ENCODE measurements at regions not wholly inside any gene's neighbourhood (a gene's known extent, or its start where the extent isn't known, plus 50 kb on each side); places are given as distances from the start of the nearest gene placed in this dataset.

GRCh38 chr14:71467361-71467811 is 464.8 kb upstream of the RGS6 start:
- Mint-ChIP-seq H3K9me3 (peaks cover 26% of the 10 kb centered on the region), H3K4me3 (no peak overlapping the region), H3K27ac (no peak overlapping the region), H3K4me1 (peaks cover 19% of the 10 kb centered on the region), H3K36me3 (peaks cover 20% of the 10 kb centered on the region), H3K27me3 (ENCODE audit: low read depth) (no peaks in the 10 kb centered on the region)
- ATAC-seq (no peak), DNase-seq (ENCODE audit: low spot score) (no peak)
- POLR2A ChIA-PET, result no interaction called here
- CTCF ChIA-PET, result no interaction called here
- TF ChIP-seq HMGA2 (CRISPR knock-in tag; IDR thresholded peaks at IDR 0.05), result no peak
- TF ChIP-seq NR2C2 (CRISPR knock-in tag; IDR thresholded peaks at IDR 0.05), result no peak
- no peak for TF ChIP-seq FOXK1 (CRISPR knock-in tag; IDR thresholded peaks at IDR 0.05)
- TF ChIP-seq ZBTB21 (CRISPR knock-in tag; IDR thresholded peaks at IDR 0.05; ENCODE audit: borderline replicate concordance), result no peak

- ChIA-PET CTCF (interaction anchor here (1.6 kb wide), 1 partner anchor 10 kb away, joined by 3 read pairs; no protein-coding TSS in a partner anchor), POLR2A (no interaction called here)
- Mint-ChIP-seq H3K27me3 (ENCODE audit: low read depth) (no peaks in the 10 kb centered on the region), H3K36me3 (peaks cover 11% of the 10 kb centered on the region), H3K4me3 (no peak overlapping the region), H3K4me1 (peaks cover 25% of the 10 kb centered on the region), H3K9me3 (peaks cover 17% of the 10 kb centered on the region), H3K27ac (no peak overlapping the region)
- DNase-seq (ENCODE audit: low spot score), result no peak
- TF ChIP-seq MYBL2 (CRISPR knock-in tag; IDR thresholded peaks at IDR 0.05) (no peak), ATF6 (CRISPR knock-in tag; IDR thresholded peaks at IDR 0.05) (no peak), ERG (CRISPR knock-in tag; IDR thresholded peaks at IDR 0.05) (no peak), ZMAT4 (CRISPR knock-in tag; IDR thresholded peaks at IDR 0.05) (no peak), USF2 (CRISPR knock-in tag; IDR thresholded peaks at IDR 0.05) (no peak), E2F4 (CRISPR knock-in tag; IDR thresholded peaks at IDR 0.05; ENCODE audit: borderline replicate concordance, low read depth) (no peak), CREB1 (CRISPR knock-in tag; IDR thresholded peaks at IDR 0.05) (no peak), ZNF425 (CRISPR knock-in tag; conservative IDR thresholded peaks at IDR 0.05) (no peak), IRF2 (CRISPR knock-in tag; IDR thresholded peaks at IDR 0.05; ENCODE audit: borderline replicate concordance, low read depth) (no peak), JAZF1 (CRISPR knock-in tag; IDR thresholded peaks at IDR 0.05) (no peak), ATF2 (CRISPR knock-in tag; IDR thresholded peaks at IDR 0.05; ENCODE audit: borderline replicate concordance, low read depth) (no peak), SMAD3 (CRISPR knock-in tag; IDR thresholded peaks at IDR 0.05; ENCODE audit: borderline replicate concordance) (no peak), ZNF396 (CRISPR knock-in tag; IDR thresholded peaks at IDR 0.05; ENCODE audit: borderline replicate concordance) (no peak), ESRRA (CRISPR knock-in tag; IDR thresholded peaks at IDR 0.05; ENCODE audit: borderline replicate concordance) (no peak), ZNF423 (CRISPR knock-in tag; IDR thresholded peaks at IDR 0.05) (no peak)
- ATAC-seq, result no peak
Measured at GRCh38 chr14:71468701-71469100, 463.5 kb upstream of the RGS6 start.

All from WTC11 (cell line).